HepG2 (cell line): ENCODE measurements at regions not wholly inside any gene's neighbourhood (a gene's known extent, or its start where the extent isn't known, plus 50 kb on each side); places are given as distances from the start of the nearest gene placed in this dataset.
"Not testable (repeated sequence)": the region's sequence is repeated elsewhere in the genome, so short reads cannot be mapped to it uniquely, and the experiment has no call there.

Source experiments
- ETV6 ChIP-seq: sonication (generic); formaldehyde crosslinking; conservative IDR thresholded peaks from 2 replicates; pipeline ENCODE4 v1.4.0; 2020; ENCODE audit warnings: missing genetic modification reagents
- HDAC2 ChIP-seq: sonication (generic); formaldehyde crosslinking; IDR thresholded peaks from 2 replicates; pipeline ENCODE4 v1.4.0; 2020; ENCODE audit warnings: missing genetic modification reagents
- RAD21 ChIP-seq: fragments of 450-650 bp; formaldehyde crosslinking; IDR thresholded peaks from 2 replicates; pipeline ENCODE4 v1.5.0; 2020; ENCODE audit warnings: mild to moderate bottlenecking
- ZNF138 ChIP-seq: sonication (generic); formaldehyde crosslinking; IDR thresholded peaks from 2 replicates; pipeline ENCODE4 v1.5.0; 2020; ENCODE audit warnings: mild to moderate bottlenecking, low read depth, missing genetic modification reagents
- ZNF589 ChIP-seq: sonication (generic); formaldehyde crosslinking; conservative IDR thresholded peaks from 2 replicates; pipeline ENCODE4 v1.8.0; 2022; ENCODE audit warnings: mild to moderate bottlenecking, moderate library complexity, missing genetic modification reagents
- ZNF841 ChIP-seq: sonication (generic); formaldehyde crosslinking; IDR thresholded peaks from 2 replicates; pipeline ENCODE4 v1.8.1; 2023; ENCODE audit warnings: missing genetic modification reagents, borderline replicate concordance
- TF ChIP-seq, protein P1 (sequence below): sonication (generic); formaldehyde crosslinking; IDR thresholded peaks from 2 replicates; pipeline ENCODE4 v1.5.0; 2020; ENCODE audit warnings: mild to moderate bottlenecking, missing genetic modification reagents, moderate library complexity
- TF ChIP-seq, protein P2 (sequence below): IDR thresholded peaks from 2 replicates; pipeline ENCODE4 v1.6.1; 2016; ENCODE audit warnings: control low read depth

DNA sequence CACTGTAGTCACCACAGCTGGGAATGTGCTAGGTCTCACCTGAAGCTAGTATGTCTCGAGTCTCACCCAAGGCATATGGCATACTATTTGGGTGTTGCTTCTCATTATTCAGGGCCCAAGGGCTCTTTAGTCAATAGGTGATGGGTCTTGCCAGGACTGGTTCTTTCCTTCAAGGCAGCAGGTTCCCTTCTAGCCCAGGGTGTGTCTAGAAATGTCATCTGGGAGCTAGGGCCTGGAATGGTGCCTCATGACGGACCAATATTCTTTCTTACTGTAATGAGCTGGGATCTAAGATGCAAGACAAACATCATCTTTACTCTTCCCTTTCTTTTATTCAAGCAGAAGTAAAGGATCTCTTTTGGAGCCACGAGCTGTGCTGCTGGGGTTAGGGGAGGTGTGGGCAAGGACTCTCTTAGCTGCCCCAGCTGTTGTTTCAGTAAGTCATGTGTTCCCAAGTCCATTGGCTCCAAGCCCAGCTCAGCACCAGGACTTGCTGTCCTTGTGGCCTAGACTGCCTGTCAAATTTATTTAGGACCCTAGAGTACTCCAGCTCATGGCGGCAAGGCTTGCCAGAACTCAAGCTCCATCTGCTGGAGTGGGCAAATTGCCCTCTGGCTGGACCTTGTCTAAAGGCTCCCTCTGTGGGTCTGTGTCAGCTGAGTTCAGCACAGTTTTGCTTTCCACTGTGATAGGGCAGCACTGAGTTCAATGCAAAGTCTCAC is 106.0 kb upstream of the POTEB3 start:
- TF ChIP-seq ZNF841; ZNF589 (CRISPR knock-in tag); RAD21 (CRISPR knock-in tag); HDAC2 (CRISPR knock-in tag); ZNF138; ETV6 (CRISPR knock-in tag): not testable (repeated sequence)
- TF ChIP-seq, protein P1, sequence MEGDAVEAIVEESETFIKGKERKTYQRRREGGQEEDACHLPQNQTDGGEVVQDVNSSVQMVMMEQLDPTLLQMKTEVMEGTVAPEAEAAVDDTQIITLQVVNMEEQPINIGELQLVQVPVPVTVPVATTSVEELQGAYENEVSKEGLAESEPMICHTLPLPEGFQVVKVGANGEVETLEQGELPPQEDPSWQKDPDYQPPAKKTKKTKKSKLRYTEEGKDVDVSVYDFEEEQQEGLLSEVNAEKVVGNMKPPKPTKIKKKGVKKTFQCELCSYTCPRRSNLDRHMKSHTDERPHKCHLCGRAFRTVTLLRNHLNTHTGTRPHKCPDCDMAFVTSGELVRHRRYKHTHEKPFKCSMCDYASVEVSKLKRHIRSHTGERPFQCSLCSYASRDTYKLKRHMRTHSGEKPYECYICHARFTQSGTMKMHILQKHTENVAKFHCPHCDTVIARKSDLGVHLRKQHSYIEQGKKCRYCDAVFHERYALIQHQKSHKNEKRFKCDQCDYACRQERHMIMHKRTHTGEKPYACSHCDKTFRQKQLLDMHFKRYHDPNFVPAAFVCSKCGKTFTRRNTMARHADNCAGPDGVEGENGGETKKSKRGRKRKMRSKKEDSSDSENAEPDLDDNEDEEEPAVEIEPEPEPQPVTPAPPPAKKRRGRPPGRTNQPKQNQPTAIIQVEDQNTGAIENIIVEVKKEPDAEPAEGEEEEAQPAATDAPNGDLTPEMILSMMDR (CRISPR knock-in tag): not testable (repeated sequence)
- TF ChIP-seq, protein P2, sequence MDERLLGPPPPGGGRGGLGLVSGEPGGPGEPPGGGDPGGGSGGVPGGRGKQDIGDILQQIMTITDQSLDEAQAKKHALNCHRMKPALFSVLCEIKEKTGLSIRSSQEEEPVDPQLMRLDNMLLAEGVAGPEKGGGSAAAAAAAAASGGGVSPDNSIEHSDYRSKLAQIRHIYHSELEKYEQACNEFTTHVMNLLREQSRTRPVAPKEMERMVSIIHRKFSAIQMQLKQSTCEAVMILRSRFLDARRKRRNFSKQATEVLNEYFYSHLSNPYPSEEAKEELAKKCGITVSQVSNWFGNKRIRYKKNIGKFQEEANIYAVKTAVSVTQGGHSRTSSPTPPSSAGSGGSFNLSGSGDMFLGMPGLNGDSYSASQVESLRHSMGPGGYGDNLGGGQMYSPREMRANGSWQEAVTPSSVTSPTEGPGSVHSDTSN (CRISPR knock-in tag): not testable (repeated sequence)
